IMR-90 (cell line): ENCODE measurements at regions not wholly inside any gene's neighbourhood (a gene's known extent, or its start where the extent isn't known, plus 50 kb on each side); places are given as distances from the start of the nearest gene placed in this dataset.

Experiments
- ATAC-seq: fragments of 200-7000 bp; cut with Tn5 transposase; 2 replicates; pipeline ENCODE4 v1.9.1; 2020; ENCODE audit warnings: low read depth, mild to moderate bottlenecking, moderate library complexity
- BruUV-seq: library from RNA; stranded (reverse); fragments of 400-500 nt; replicated peaks from 2 replicates; lab custom pipeline; 2021; lab: Mats Ljungman, UMichigan
- CTCF ChIA-PET: fragments of 300-600 bp; formaldehyde crosslinking; extraction: SDS; loops from one replicate; lab custom pipeline; 2021; ENCODE audit warnings: antibody characterized with exemption; lab: Yijun Ruan, JAX
- POLR2A ChIA-PET: fragments of 300-600 bp; sonication (Branson Sonifier 250); formaldehyde crosslinking; loops from one replicate; lab custom pipeline; 2022; ENCODE audit warnings: antibody characterized with exemption; ENCODE audit not compliant: unreplicated experiment; lab: Charles Lee
- DNase-seq: peaks from one replicate; pipeline ENCODE4 v3.0.0; 2013
- H2AFZ ChIP-seq: replicated peaks from 2 replicates; pipeline ENCODE3; 2013; ENCODE audit warnings: low read length, mild to moderate bottlenecking; ENCODE audit not compliant: poor library complexity
- H2AK5ac ChIP-seq: 2 replicates; pipeline ENCODE4 v1.6.1; 2013; ENCODE audit warnings: low read depth, low read length, inconsistent platforms
- H2AK9ac ChIP-seq: replicated peaks from 2 replicates; pipeline ENCODE3; 2013; ENCODE audit warnings: mild to moderate bottlenecking, low read depth, low read length, moderate library complexity; ENCODE audit not compliant: poor library complexity
- H2BK120ac ChIP-seq: 2 replicates; pipeline ENCODE4 v1.6.1; 2013; ENCODE audit warnings: low read depth, low read length, inconsistent platforms
- H2BK15ac ChIP-seq: 3 replicates; pipeline ENCODE4 v1.6.1; 2013; ENCODE audit warnings: low read depth, low read length, inconsistent platforms
- H2BK20ac ChIP-seq: 2 replicates; pipeline ENCODE4 v1.6.1; 2013; ENCODE audit warnings: low read depth, mild to moderate bottlenecking, inconsistent platforms, low read length, moderate library complexity
- H2BK5ac ChIP-seq: 2 replicates; pipeline ENCODE4 v1.6.1; 2013; ENCODE audit warnings: mild to moderate bottlenecking, low read depth, low read length, inconsistent platforms; ENCODE audit not compliant: poor library complexity, severe bottlenecking
- H3K14ac ChIP-seq: replicated peaks from 2 replicates; pipeline ENCODE4 v1.6.1; 2013; ENCODE audit warnings: low read depth, low read length, inconsistent platforms
- H3K18ac ChIP-seq: 2 replicates; pipeline ENCODE4 v1.6.1; 2013; ENCODE audit warnings: low read depth, low read length, control low read depth
- H3K23ac ChIP-seq: 2 replicates; pipeline ENCODE4 v1.6.1; 2013; ENCODE audit warnings: low read depth, low read length, inconsistent platforms
- H3K27ac ChIP-seq: 2 replicates; pipeline ENCODE4 v1.5.1; 2013; ENCODE audit warnings: mild to moderate bottlenecking, control low read depth, low read length; ENCODE audit not compliant: insufficient read depth
- H3K27me3 ChIP-seq: 2 replicates; pipeline ENCODE4 v1.6.1; 2013; ENCODE audit warnings: low read length; ENCODE audit not compliant: control insufficient read depth, insufficient read depth
- H3K36me3 ChIP-seq: 2 replicates; pipeline ENCODE4 v1.6.1; 2013; ENCODE audit warnings: low read length, mixed read lengths; ENCODE audit not compliant: control insufficient read depth, insufficient read depth
- H3K4ac ChIP-seq: 2 replicates; pipeline ENCODE4 v1.6.1; 2013; ENCODE audit warnings: low read depth, low read length, inconsistent platforms
- H3K4me1 ChIP-seq: 2 replicates; pipeline ENCODE4 v1.6.1; 2013; ENCODE audit warnings: low read length, mixed read lengths; ENCODE audit not compliant: control insufficient read depth, insufficient read depth
- H3K4me2 ChIP-seq: 2 replicates; pipeline ENCODE4 v1.6.1; 2013; ENCODE audit warnings: low read depth, mild to moderate bottlenecking, control low read depth, low read length, moderate library complexity
- H3K4me3 ChIP-seq: 2 replicates; pipeline ENCODE4 v1.5.1; 2013; ENCODE audit warnings: low read depth, mild to moderate bottlenecking, control low read depth, low read length, moderate library complexity; ENCODE audit not compliant: insufficient read depth
- H3K56ac ChIP-seq: 2 replicates; pipeline ENCODE4 v1.6.1; 2013; ENCODE audit warnings: low read length, inconsistent platforms; ENCODE audit not compliant: insufficient read depth; ENCODE audit errors: extremely low read depth
- H3K79me1 ChIP-seq, 2 experiments: 2 replicates each; pipeline ENCODE4 v1.6.1; 2013; ENCODE audit warnings: low read length in 2 of 2, inconsistent platforms in 1 of 2, low read depth in 1 of 2
- H3K9ac ChIP-seq: 2 replicates; pipeline ENCODE4 v1.6.1; 2013; ENCODE audit warnings: low read depth, low read length, control low read depth
- H3K9me1 ChIP-seq: 2 replicates; pipeline ENCODE4 v1.6.1; 2013; ENCODE audit warnings: low read length, inconsistent platforms; ENCODE audit not compliant: insufficient read depth
- H3K9me3 ChIP-seq: 2 replicates; pipeline ENCODE4 v1.6.1; 2013; ENCODE audit warnings: low read length; ENCODE audit not compliant: control insufficient read depth, insufficient read depth
- H4K20me1 ChIP-seq: 2 replicates; pipeline ENCODE4 v1.6.1; 2013; ENCODE audit warnings: low read length, inconsistent platforms; ENCODE audit not compliant: insufficient read depth
- H4K5ac ChIP-seq: 2 replicates; pipeline ENCODE4 v1.6.1; 2013; ENCODE audit warnings: mild to moderate bottlenecking, low read depth, low read length, control low read depth
- H4K8ac ChIP-seq, 2 experiments: 2 replicates each; pipeline ENCODE4 v1.6.1; 2013; ENCODE audit warnings: low read depth in 2 of 2, low read length in 2 of 2, control low read depth in 1 of 2, inconsistent platforms in 1 of 2
- H4K91ac ChIP-seq: 2 replicates; pipeline ENCODE4 v1.6.1; 2013; ENCODE audit warnings: low read depth, low read length, inconsistent platforms; ENCODE audit not compliant: insufficient read depth
- BHLHE40 ChIP-seq: fragments of 150-350 bp; IDR thresholded peaks from 2 replicates; pipeline ENCODE4 v1.6.1; 2016; ENCODE audit warnings: mild to moderate bottlenecking, low read depth, low read length
- CEBPB ChIP-seq: IDR thresholded peaks from 2 replicates; pipeline ENCODE4 v1.6.1; 2012; ENCODE audit warnings: low read depth, low read length, improper control_type of control experiment
- CHD1 ChIP-seq: IDR thresholded peaks from 2 replicates; pipeline ENCODE4 v1.6.1; 2012; ENCODE audit warnings: low read depth, low read length, improper control_type of control experiment
- FOS ChIP-seq: fragments of 150-350 bp; IDR thresholded peaks from 2 replicates; pipeline ENCODE4 v1.6.1; 2016; ENCODE audit warnings: low read depth, low read length
- MAFK ChIP-seq: IDR thresholded peaks from 2 replicates; pipeline ENCODE4 v1.6.1; 2012; ENCODE audit warnings: low read depth, low read length, improper control_type of control experiment
- MAZ ChIP-seq: IDR thresholded peaks from 2 replicates; pipeline ENCODE4 v1.6.1; 2012; ENCODE audit warnings: low read depth, mild to moderate bottlenecking, low read length, improper control_type of control experiment, moderate library complexity, borderline replicate concordance
- MXI1 ChIP-seq: IDR thresholded peaks from 2 replicates; pipeline ENCODE4 v1.6.1; 2012; ENCODE audit warnings: low read depth, mild to moderate bottlenecking, low read length, moderate library complexity, borderline replicate concordance
- NFE2L2 ChIP-seq: fragments of 150-350 bp; IDR thresholded peaks from 2 replicates; pipeline ENCODE4 v1.6.1; 2016; ENCODE audit warnings: low read depth, mild to moderate bottlenecking, low read length
- POLR2A ChIP-seq: IDR thresholded peaks from 2 replicates; pipeline ENCODE4 v1.6.1; 2012; ENCODE audit warnings: mild to moderate bottlenecking, low read depth, low read length
- RAD21 ChIP-seq: IDR thresholded peaks from 2 replicates; pipeline ENCODE4 v1.6.1; 2012; ENCODE audit warnings: low read length, improper control_type of control experiment
- RCOR1 ChIP-seq: IDR thresholded peaks from 2 replicates; pipeline ENCODE4 v1.6.1; 2012; ENCODE audit warnings: mild to moderate bottlenecking, low read length, improper control_type of control experiment; ENCODE audit not compliant: insufficient replicate concordance
- RFX5 ChIP-seq: IDR thresholded peaks from 2 replicates; pipeline ENCODE4 v1.8.0; 2012; ENCODE audit warnings: low read depth, mild to moderate bottlenecking, low read length, moderate library complexity
- SMC3 ChIP-seq: fragments of 150-350 bp; IDR thresholded peaks from 2 replicates; pipeline ENCODE4 v1.6.1; 2016; ENCODE audit warnings: low read depth, mild to moderate bottlenecking, antibody characterized with exemption, low read length, moderate library complexity
- USF2 ChIP-seq: fragments of 150-350 bp; IDR thresholded peaks from 2 replicates; pipeline ENCODE4 v1.6.1; 2017; ENCODE audit warnings: mild to moderate bottlenecking, antibody characterized with exemption, low read length, low read depth
- WGBS, 2 experiments: methylation state at CpG; one replicate each; pipeline versions ENCODE4 v1.1.5 to v1.1.7; 2013; ENCODE audit warnings: missing lambda C conversion rate in 2 of 2; ENCODE audit not compliant: insufficient read length in 1 of 2; ENCODE audit errors: extremely low coverage in 2 of 2; 5-methylcytosine and 5-hydroxymethylcytosine counted together
- dilution Hi-C: fragments of 300-500 bp; cut with HindIII; formaldehyde crosslinking; loops from one replicate; pipeline ENCODE4 v1.14.3; 2018; ENCODE audit warnings: low sequenced_read_pairs; ENCODE audit not compliant: unreplicated experiment
- in situ Hi-C: fragments of 300-500 bp; cut with MboI; formaldehyde crosslinking; loops from 3 replicates; pipeline ENCODE4 v1.14.3; 2019; ENCODE audit warnings: low sequenced_read_pairs, inconsistent platforms, mixed read lengths
- intact Hi-C: fragments of 100-400 bp; cut with micrococcal nuclease; formaldehyde crosslinking; loops from 2 replicates; pipeline ENCODE4 v1.10.0; 2022
- TF ChIP-seq, protein P1 (sequence below): fragments of 150-350 bp; IDR thresholded peaks from 2 replicates; pipeline ENCODE4 v1.6.1; 2016; ENCODE audit warnings: low read depth, mild to moderate bottlenecking, low read length, moderate library complexity, borderline replicate concordance
- TF ChIP-seq, protein P2 (sequence below): conservative IDR thresholded peaks from 2 replicates; pipeline ENCODE4 v1.5.1; 2012; ENCODE audit warnings: mild to moderate bottlenecking, low read depth, low read length, improper control_type of control experiment

DNA sequence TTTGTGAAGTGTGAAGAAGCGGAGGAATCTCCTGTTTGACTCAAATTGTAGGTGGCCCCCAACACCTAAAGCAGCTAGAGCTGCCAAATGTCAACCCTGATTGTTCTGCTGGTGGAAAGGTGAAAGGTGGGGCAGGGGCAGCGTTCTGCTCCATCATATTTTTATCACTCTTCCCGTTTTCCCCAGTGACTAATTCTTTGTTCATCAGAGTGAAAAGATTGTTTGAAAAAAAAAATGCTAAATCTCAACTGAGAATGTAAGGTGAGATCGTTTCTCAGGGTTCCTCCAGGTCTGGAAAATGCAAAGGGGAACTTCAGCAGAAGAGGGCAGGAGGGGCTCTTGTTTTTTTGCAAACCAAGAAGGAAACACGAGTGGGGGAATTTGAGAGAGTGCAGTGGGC, 137.7 kb downstream of the MN1 start:
- no peaks in the 10 kb centered on the region for H3K36me3 ChIP-seq
- H3K27ac ChIP-seq, result no peak overlapping the region
- in situ Hi-C loops (no loop called here), dilution Hi-C loops (no loop called here), intact Hi-C loops (no loop called here)
- no peak overlapping the region for H2BK20ac ChIP-seq
- DNase-seq (peak; percentile 8), ATAC-seq (no peak)
- H2AK5ac ChIP-seq, result no peak overlapping the region
- H2AFZ ChIP-seq, result no peak overlapping the region
- H3K27me3 ChIP-seq, result peaks cover 2% of the 10 kb centered on the region; the same call in 1 of the 2 replicates
- H3K4me1 ChIP-seq, result no peaks in the 10 kb centered on the region; the same call in 1 of the 2 replicates
- no peak overlapping the region for H3K18ac ChIP-seq
- H3K4me3 ChIP-seq, result no peak overlapping the region
- POLR2A ChIA-PET, result no interaction called here
- H4K20me1 ChIP-seq, result no peaks in the 10 kb centered on the region
- no peak overlapping the region for H4K8ac ChIP-seq
- H3K56ac ChIP-seq, result no peak overlapping the region
- no peak overlapping the region for H4K91ac ChIP-seq
- TF ChIP-seq NFE2L2 (no peak), RCOR1 (no peak), SMC3 (no peak), FOS (no peak), MXI1 (no peak), POLR2A (no peak), BHLHE40 (no peak), MAZ (no peak), CHD1 (no peak), MAFK (no peak), RFX5 (no peak), CEBPB (no peak), RAD21 (no peak), USF2 (no peak)
- TF ChIP-seq, protein P1, sequence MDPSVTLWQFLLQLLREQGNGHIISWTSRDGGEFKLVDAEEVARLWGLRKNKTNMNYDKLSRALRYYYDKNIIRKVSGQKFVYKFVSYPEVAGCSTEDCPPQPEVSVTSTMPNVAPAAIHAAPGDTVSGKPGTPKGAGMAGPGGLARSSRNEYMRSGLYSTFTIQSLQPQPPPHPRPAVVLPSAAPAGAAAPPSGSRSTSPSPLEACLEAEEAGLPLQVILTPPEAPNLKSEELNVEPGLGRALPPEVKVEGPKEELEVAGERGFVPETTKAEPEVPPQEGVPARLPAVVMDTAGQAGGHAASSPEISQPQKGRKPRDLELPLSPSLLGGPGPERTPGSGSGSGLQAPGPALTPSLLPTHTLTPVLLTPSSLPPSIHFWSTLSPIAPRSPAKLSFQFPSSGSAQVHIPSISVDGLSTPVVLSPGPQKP, result no peak
- TF ChIP-seq, protein P2, sequence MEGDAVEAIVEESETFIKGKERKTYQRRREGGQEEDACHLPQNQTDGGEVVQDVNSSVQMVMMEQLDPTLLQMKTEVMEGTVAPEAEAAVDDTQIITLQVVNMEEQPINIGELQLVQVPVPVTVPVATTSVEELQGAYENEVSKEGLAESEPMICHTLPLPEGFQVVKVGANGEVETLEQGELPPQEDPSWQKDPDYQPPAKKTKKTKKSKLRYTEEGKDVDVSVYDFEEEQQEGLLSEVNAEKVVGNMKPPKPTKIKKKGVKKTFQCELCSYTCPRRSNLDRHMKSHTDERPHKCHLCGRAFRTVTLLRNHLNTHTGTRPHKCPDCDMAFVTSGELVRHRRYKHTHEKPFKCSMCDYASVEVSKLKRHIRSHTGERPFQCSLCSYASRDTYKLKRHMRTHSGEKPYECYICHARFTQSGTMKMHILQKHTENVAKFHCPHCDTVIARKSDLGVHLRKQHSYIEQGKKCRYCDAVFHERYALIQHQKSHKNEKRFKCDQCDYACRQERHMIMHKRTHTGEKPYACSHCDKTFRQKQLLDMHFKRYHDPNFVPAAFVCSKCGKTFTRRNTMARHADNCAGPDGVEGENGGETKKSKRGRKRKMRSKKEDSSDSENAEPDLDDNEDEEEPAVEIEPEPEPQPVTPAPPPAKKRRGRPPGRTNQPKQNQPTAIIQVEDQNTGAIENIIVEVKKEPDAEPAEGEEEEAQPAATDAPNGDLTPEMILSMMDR, result no peak
- no peaks in the 10 kb centered on the region for H3K9me1 ChIP-seq
- no peak overlapping the region for H4K5ac ChIP-seq
- H3K79me1 ChIP-seq, result no peaks in the 10 kb centered on the region
- H2AK9ac ChIP-seq, result no peak overlapping the region
- no peak overlapping the region for H3K23ac ChIP-seq
- H3K9ac ChIP-seq, result no peak overlapping the region
- H3K4me2 ChIP-seq, result no peak overlapping the region
- peaks cover 3% of the 10 kb centered on the region for H3K9me3 ChIP-seq
- H3K4ac ChIP-seq, result no peak overlapping the region
- H3K14ac ChIP-seq, result no peak overlapping the region
- H2BK15ac ChIP-seq, result no peak overlapping the region
- 80% methylated on average over 1 of the region's 5 CpGs; no CpG with 5 or more reads in 1 of the 2 experiments for WGBS, 2 experiments
- H2BK5ac ChIP-seq, result no peak overlapping the region
- no peak overlapping the region for H2BK120ac ChIP-seq
- CTCF ChIA-PET, result no interaction called here
- BruUV-seq, result no TSS peak
